Adrenal gland (tissue), 9 donors: ENCODE measurements at regions not wholly inside any gene's neighbourhood (a gene's known extent, or its start where the extent isn't known, plus 50 kb on each side); places are given as distances from the start of the nearest gene placed in this dataset.

Source experiments
- DNase-seq, 7 donors: peaks; one replicate each; pipeline ENCODE4 v3.0.0-alpha.2; 2019 to 2020
- H3K27ac ChIP-seq, 5 donors: fragments of 200-600 bp; sonication (generic) in 4 of 5; 1 replicate in 3 of 5; 2 replicates in 2 of 5; pipeline versions ENCODE4 v1.5.1 to v1.8.0; 2016 to 2020; ENCODE audit warnings: mild to moderate bottlenecking in 1 of 5
- H3K27me3 ChIP-seq: fragments of 200-600 bp; 2 replicates; pipeline ENCODE4 v1.8.0; 2021
- H3K36me3 ChIP-seq, 2 donors: fragments of 200-600 bp; replicated peaks in 1 of 2; 1 replicate in 1 of 2; 2 replicates in 1 of 2; pipeline versions ENCODE4 v1.5.1 to v1.8.0; 2018 to 2022
- H3K4me1 ChIP-seq, 2 donors: fragments of 200-600 bp; replicated peaks in 1 of 2; 1 replicate in 1 of 2; 2 replicates in 1 of 2; pipeline versions ENCODE4 v1.5.1 to v1.8.0; 2018 to 2021
- H3K4me3 ChIP-seq, 4 donors: fragments of 200-600 bp; sonication (generic) in 3 of 4; one replicate each; pipeline ENCODE4 v1.5.1; 2016 to 2018
- H3K9me3 ChIP-seq, 3 donors: fragments of 200-600 bp; sonication (generic) in 1 of 3; replicated peaks in 1 of 3; 1 replicate in 2 of 3; 2 replicates in 1 of 3; pipeline versions ENCODE4 v1.5.1 to v1.8.0; 2016 to 2021
- POLR2A ChIP-seq, 2 donors: fragments of 450-650 bp; IDR thresholded peaks; one replicate each; pipeline ENCODE4 v1.6.1; 2017; ENCODE audit warnings: antibody characterized with exemption in 2 of 2, mild to moderate bottlenecking in 2 of 2, moderate library complexity in 1 of 2
- WGBS, 4 donors: extraction: QIAGEN DNeasy Blood & Tissue Kit in 2 of 4; methylation state at CpG; one replicate each; pipeline versions ENCODE4 v1.1.5 to v1.1.7; 2013 to 2017; 5-methylcytosine and 5-hydroxymethylcytosine counted together
- intact Hi-C, 2 donors: fragments of 100-400 bp; cut with DNase I; formaldehyde crosslinking; loops; one replicate each; pipeline versions ENCODE4 v1.14.1 to v1.15.0; 2022 to 2023
- TF ChIP-seq, protein P1 (sequence below), 6 experiments: fragments of 450-650 bp in 4 of 6; fragments of 200-600 bp in 2 of 6; sonication (generic) in 1 of 6; IDR thresholded peaks; 1 replicate in 5 of 6; 2 replicates in 1 of 6; pipeline versions ENCODE4 v1.5.1 to v1.8.0; 2016 to 2021; ENCODE audit warnings: antibody characterized with exemption in 6 of 6, mild to moderate bottlenecking in 2 of 6, moderate library complexity in 1 of 6
- donor health status: healthy with polysubstance abuse.
- donor health status: Bipolar disorder and iron deficiency.
- donor health status: DM: yes; HTN: yes; CAD: no.
- donor health status: DM: no; HTN: no; CAD: no.
- donor health status: DM: no; HTN: no; CAD: no.

DNA sequence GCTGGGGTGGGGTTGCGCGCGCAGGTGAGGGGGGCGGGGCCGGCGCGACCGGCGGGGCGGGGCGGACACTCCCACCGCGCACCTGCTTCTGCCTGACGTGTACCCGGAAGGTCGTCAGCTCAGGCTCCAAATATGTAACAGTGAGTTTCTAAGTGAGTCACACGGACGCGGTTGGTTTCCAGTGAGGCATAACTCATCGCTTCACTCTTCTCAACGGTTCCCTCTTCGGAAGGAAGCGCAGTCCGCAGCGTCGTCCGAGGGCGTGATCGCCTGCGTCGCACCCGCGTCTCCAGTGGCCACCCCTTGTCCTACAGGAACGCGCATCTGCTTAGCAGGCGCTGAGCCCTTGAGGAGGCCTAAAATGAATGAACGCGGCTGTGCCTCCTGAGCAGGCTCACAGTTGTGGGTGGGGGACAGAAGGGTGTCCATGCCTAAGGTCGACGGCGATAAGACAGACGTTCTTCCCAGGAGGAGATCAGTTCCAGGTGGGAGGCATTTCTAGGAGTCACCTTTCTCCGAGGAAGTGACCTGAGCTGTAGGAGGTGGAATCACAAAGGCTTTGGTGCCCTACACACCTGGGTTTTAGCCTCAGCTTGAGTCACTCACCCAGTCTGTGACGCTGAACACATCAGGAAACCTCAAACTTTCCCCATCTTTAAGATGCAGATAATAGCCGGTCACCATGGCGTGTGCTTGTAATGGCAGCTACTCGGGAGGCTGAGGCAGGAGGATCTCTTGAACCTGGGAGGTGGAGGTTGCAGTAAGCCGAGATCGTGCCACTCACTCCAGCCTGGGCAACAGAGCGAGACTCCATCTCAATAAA lies 50.9 kb upstream of the EZR start:
- WGBS, 4 donors: 18 to 42% (median 26%) methylated on average over 17 to 50 of the region's 50 CpGs
- H3K4me3 ChIP-seq: peak overlapping the region in 2 of 4 donors; percentile 46 to 59
- TF ChIP-seq POLR2A (IDR thresholded peaks at IDR 0.05): peak; percentile 48 to 84
- TF ChIP-seq, protein P1, sequence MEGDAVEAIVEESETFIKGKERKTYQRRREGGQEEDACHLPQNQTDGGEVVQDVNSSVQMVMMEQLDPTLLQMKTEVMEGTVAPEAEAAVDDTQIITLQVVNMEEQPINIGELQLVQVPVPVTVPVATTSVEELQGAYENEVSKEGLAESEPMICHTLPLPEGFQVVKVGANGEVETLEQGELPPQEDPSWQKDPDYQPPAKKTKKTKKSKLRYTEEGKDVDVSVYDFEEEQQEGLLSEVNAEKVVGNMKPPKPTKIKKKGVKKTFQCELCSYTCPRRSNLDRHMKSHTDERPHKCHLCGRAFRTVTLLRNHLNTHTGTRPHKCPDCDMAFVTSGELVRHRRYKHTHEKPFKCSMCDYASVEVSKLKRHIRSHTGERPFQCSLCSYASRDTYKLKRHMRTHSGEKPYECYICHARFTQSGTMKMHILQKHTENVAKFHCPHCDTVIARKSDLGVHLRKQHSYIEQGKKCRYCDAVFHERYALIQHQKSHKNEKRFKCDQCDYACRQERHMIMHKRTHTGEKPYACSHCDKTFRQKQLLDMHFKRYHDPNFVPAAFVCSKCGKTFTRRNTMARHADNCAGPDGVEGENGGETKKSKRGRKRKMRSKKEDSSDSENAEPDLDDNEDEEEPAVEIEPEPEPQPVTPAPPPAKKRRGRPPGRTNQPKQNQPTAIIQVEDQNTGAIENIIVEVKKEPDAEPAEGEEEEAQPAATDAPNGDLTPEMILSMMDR (IDR thresholded peaks at IDR 0.05): peak in 5 of 6 experiments; percentile 28 to 55 (median 40)
- no peaks in the 10 kb centered on the region for H3K9me3 ChIP-seq
- H3K27me3 ChIP-seq: no peaks in the 10 kb centered on the region
- H3K36me3 ChIP-seq: no peaks in the 10 kb centered on the region
- intact Hi-C loops: no loop called here
- peak overlapping the region; percentile 41 to 97 (median 92) for H3K27ac ChIP-seq
- DNase-seq: peak in 6 of 7 donors; percentile 94 to 96 (median 94)
- H3K4me1 ChIP-seq: peaks cover 3 to 6% of the 10 kb centered on the region in 2 donors

DNA sequence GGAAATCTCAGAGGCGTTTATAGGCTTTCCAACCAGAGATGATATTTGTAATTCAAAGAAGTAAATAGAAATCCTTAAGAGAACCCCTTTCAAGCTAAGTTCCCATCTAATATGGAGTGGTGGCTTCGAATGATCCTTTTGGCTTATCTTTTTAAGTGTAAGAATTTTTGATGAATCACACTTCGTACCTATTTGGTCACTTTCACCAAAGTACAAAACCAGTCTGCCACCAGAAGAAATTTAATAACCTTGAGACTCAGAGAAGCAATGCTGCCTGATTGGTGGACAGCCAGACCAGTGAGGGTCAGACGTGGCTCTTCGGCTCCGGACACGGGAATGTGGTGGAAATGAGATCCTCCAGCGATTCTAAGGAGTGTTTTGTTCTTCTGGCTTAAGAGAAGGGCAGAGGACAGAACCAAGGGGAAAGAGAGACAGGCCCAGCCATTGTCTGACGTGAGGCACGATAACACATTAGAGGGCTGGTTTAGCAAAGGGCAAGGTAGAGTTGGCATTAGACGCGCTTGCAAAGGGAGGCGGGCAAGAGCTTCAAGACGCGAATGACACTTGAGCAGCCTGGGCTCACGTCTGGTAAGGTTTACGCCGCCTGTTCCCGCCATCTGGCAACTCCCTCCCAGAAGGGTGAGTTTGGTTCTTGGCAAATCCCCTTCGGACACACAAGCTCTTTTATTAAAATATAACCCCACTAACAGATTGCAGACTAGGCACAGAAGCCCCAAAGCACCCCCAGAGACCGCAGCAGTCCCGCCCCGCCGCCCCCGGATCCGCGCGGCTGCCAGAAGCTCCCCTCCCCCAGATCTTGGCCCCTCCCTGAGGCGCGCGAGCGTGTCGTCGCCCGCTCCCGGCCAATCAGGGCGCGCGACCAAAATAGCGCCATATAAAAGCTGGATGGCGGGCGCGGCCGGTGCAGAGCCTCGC lies 50.0 kb upstream of the EZR start:
- WGBS, 4 donors: 7 to 23% (median 12%) methylated on average over 20 to 45 of the region's 45 CpGs

More for the DNA sequence above, 50.0 kb upstream of the EZR start:
- no peaks in the 10 kb centered on the region for H3K9me3 ChIP-seq
- no peaks in the 10 kb centered on the region for H3K36me3 ChIP-seq
- intact Hi-C loops: no loop called here
- peaks cover 3 to 6% of the 10 kb centered on the region in 2 donors for H3K4me1 ChIP-seq
- H3K4me3 ChIP-seq: peak overlapping the region in 2 of 4 donors; percentile 46 to 59
- TF ChIP-seq, protein P1 (IDR thresholded peaks at IDR 0.05): no peak
- TF ChIP-seq POLR2A (IDR thresholded peaks at IDR 0.05): peak in 1 of 2 donors; percentile 69
- no peaks in the 10 kb centered on the region for H3K27me3 ChIP-seq
- DNase-seq: peak; percentile 74 to 95 (median 81)
- peak overlapping the region; percentile 86 to 97 (median 92) for H3K27ac ChIP-seq
